HCT116 (cell line): ENCODE measurements at regions not wholly inside any gene's neighbourhood (a gene's known extent, or its start where the extent isn't known, plus 50 kb on each side); places are given as distances from the start of the nearest gene placed in this dataset.

ENCODE experiments used
- ATAC-seq: fragments of 200-7000 bp; cut with Tn5 transposase; 2 replicates; pipeline ENCODE4 v1.9.1; 2020; ENCODE audit warnings: mild to moderate bottlenecking, moderate library complexity
- BruUV-seq: library from RNA; stranded (reverse); fragments of 400-500 nt; replicated peaks from 2 replicates; lab custom pipeline; 2021; lab: Mats Ljungman, UMichigan
- CTCF ChIA-PET: fragments of 300-600 bp; sonication (Branson Sonifier 250); formaldehyde crosslinking; loops from one replicate; lab custom pipeline; 2021; ENCODE audit warnings: antibody characterized with exemption; lab: Charles Lee
- POLR2A ChIA-PET: fragments of 300-600, 350-600 bp; sonication (Branson Sonifier 250); formaldehyde crosslinking; loops from one replicate; lab custom pipeline; 2021; ENCODE audit warnings: antibody characterized with exemption; lab: Charles Lee
- RAD21 ChIA-PET, 2 experiments: fragments of 300-600 bp; sonication (Branson Sonifier 250); formaldehyde crosslinking; loops; one replicate each; lab custom pipeline; 2023; ENCODE audit warnings: low total read pairs in 2 of 2; ENCODE audit not compliant: uncharacterized antibody in 2 of 2, unreplicated experiment in 2 of 2, low non-redundant PET in 1 of 2; lab: Charles Lee
- DNase-seq: peaks from one replicate; pipeline ENCODE4 v3.0.0-alpha.2; 2010; ENCODE audit warnings: low read depth, low spot score
- H2AFZ ChIP-seq: fragments of 200-600 bp; shearing (Covaris generic), sonication (generic); 2 replicates; pipeline ENCODE4 v1.6.1; 2017; ENCODE audit warnings: low read depth, mixed run types, mixed read lengths, antibody characterized with exemption, low read length; ENCODE audit not compliant: poor library complexity, severe bottlenecking
- H3K27ac ChIP-seq: 2 replicates; pipeline ENCODE4 v1.5.1; 2012; ENCODE audit warnings: low read depth, low read length
- H3K27me3 ChIP-seq: fragments of 200-600 bp; sonication (generic); 2 replicates; pipeline ENCODE4 v1.6.1; 2016; ENCODE audit warnings: mixed run types, low read length, mixed read lengths; ENCODE audit not compliant: insufficient read depth
- H3K36me3 ChIP-seq, 2 experiments: fragments of 200-500 bp in 1 of 2; fragments of 200-600 bp in 1 of 2; sonication (Bioruptor generic) in 1 of 2; sonication (generic) in 1 of 2; 2 replicates each; pipeline versions ENCODE4 v1.5.1 to v1.6.1; 2014 to 2016; ENCODE audit warnings: low read length in 2 of 2, inconsistent platforms in 1 of 2, mixed read lengths in 1 of 2, mixed run types in 1 of 2; ENCODE audit not compliant: insufficient read depth in 2 of 2, control insufficient read depth in 1 of 2
- H3K4me1 ChIP-seq, 2 experiments: fragments of 200-600 bp in 1 of 2; sonication (generic) in 1 of 2; 2 replicates each; pipeline versions ENCODE4 v1.5.1 to v1.6.1; 2012 to 2017; ENCODE audit warnings: low read length in 2 of 2, inconsistent platforms in 1 of 2, mild to moderate bottlenecking in 1 of 2, mixed read lengths in 1 of 2, mixed run types in 1 of 2, moderate library complexity in 1 of 2; ENCODE audit not compliant: insufficient read depth in 2 of 2, control insufficient read depth in 1 of 2
- H3K4me2 ChIP-seq: fragments of 200-600 bp; sonication (generic); 2 replicates; pipeline ENCODE4 v1.6.1; 2017; ENCODE audit warnings: mixed run types, low read length, mixed read lengths
- H3K4me3 ChIP-seq, 2 experiments: fragments of 200-600 bp in 1 of 2; sonication (generic) in 1 of 2; replicated peaks in 1 of 2; 2 replicates each; pipeline ENCODE4 v1.5.1; 2011 to 2016; ENCODE audit warnings: low read length in 2 of 2, control low read depth in 1 of 2, low read depth in 1 of 2, mild to moderate bottlenecking in 1 of 2, mixed read lengths in 1 of 2, mixed run types in 1 of 2
- H3K79me2 ChIP-seq: fragments of 200-600 bp; sonication (generic); 2 replicates; pipeline ENCODE4 v1.6.1; 2017; ENCODE audit warnings: mild to moderate bottlenecking, mixed run types, low read length, moderate library complexity, mixed read lengths; ENCODE audit not compliant: insufficient read depth
- H3K9ac ChIP-seq: fragments of 200-600 bp; sonication (generic); 2 replicates; pipeline ENCODE4 v1.6.1; 2016; ENCODE audit warnings: low read length, mixed read lengths
- H3K9me2 ChIP-seq: fragments of 200-600 bp; sonication (generic), shearing (Covaris generic); 2 replicates; pipeline ENCODE4 v1.6.1; 2017; ENCODE audit warnings: mixed run types, mild to moderate bottlenecking, moderate library complexity; ENCODE audit not compliant: insufficient read depth
- H3K9me3 ChIP-seq, 2 experiments: fragments of 200-500 bp in 1 of 2; fragments of 200-600 bp in 1 of 2; sonication (Bioruptor generic) in 1 of 2; sonication (generic) in 1 of 2; 2 replicates each; pipeline ENCODE4 v1.6.1; 2014 to 2017; ENCODE audit warnings: low read length in 2 of 2, mixed read lengths in 2 of 2, inconsistent platforms in 1 of 2, low read depth in 1 of 2, mild to moderate bottlenecking in 1 of 2, mixed run types in 1 of 2, moderate library complexity in 1 of 2; ENCODE audit not compliant: control insufficient read depth in 1 of 2, insufficient read depth in 1 of 2
- H4K20me1 ChIP-seq: fragments of 200-600 bp; sonication (generic), shearing (Covaris generic); 2 replicates; pipeline ENCODE4 v1.6.1; 2017; ENCODE audit warnings: mixed run types, mild to moderate bottlenecking, moderate library complexity; ENCODE audit not compliant: insufficient read depth
- CBX3 ChIP-seq: IDR thresholded peaks from 2 replicates; pipeline ENCODE4 v1.6.1; 2012; ENCODE audit warnings: low read depth
- CEBPB ChIP-seq: IDR thresholded peaks from 2 replicates; pipeline ENCODE4 v1.6.1; 2012; ENCODE audit warnings: low read depth
- ELF1 ChIP-seq: IDR thresholded peaks from 2 replicates; pipeline ENCODE4 v1.6.1; 2012; ENCODE audit warnings: low read depth, borderline replicate concordance
- EZH2phosphoT487 ChIP-seq: fragments of 200-600 bp; IDR thresholded peaks from 2 replicates; pipeline ENCODE4 v1.6.1; 2018; ENCODE audit warnings: antibody characterized with exemption, borderline replicate concordance
- JUND ChIP-seq: IDR thresholded peaks from 2 replicates; pipeline ENCODE4 v1.6.1; 2012
- POLR2A ChIP-seq: IDR thresholded peaks from 2 replicates; pipeline ENCODE4 v1.7.0; 2011; ENCODE audit warnings: borderline replicate concordance; ENCODE audit not compliant: insufficient read depth, insufficient read length; ENCODE audit errors: extremely low read depth
- RAD21 ChIP-seq: IDR thresholded peaks from 2 replicates; pipeline ENCODE4 v1.6.1; 2012; ENCODE audit warnings: low read depth, mild to moderate bottlenecking
- SIN3A ChIP-seq: IDR thresholded peaks from 2 replicates; pipeline ENCODE4 v1.6.1; 2012; ENCODE audit warnings: low read depth
- ZNF274 ChIP-seq: fragments of 200-500 bp; sonication (Bioruptor generic); IDR thresholded peaks from 2 replicates; pipeline ENCODE4 v1.6.1; 2014; ENCODE audit warnings: mild to moderate bottlenecking, low read depth, low read length, inconsistent platforms
- intact Hi-C: fragments of 100-400 bp; cut with micrococcal nuclease; formaldehyde crosslinking; loops from 2 replicates; pipeline ENCODE4 v1.10.0; 2022
- TF ChIP-seq, protein P1 (sequence below): IDR thresholded peaks from 2 replicates; pipeline ENCODE4 v1.6.1; 2012
- TF ChIP-seq, protein P2 (sequence below), 3 experiments: fragments of 200-600 bp in 1 of 3; sonication (generic) in 1 of 3; IDR thresholded peaks in 2 of 3; conservative IDR thresholded peaks in 1 of 3; 2 replicates each; pipeline ENCODE4 v1.5.1; 2012 to 2017; ENCODE audit warnings: low read depth in 2 of 3, low read length in 2 of 3, antibody characterized with exemption in 1 of 3, borderline replicate concordance in 1 of 3, control low read depth in 1 of 3, mild to moderate bottlenecking in 1 of 3, mixed read lengths in 1 of 3, mixed run types in 1 of 3, moderate library complexity in 1 of 3; ENCODE audit not compliant: insufficient read depth in 1 of 3

GRCh38 chr6:51277474-51277873, 458.8 kb downstream of the TFAP2B start (continued):
- TF ChIP-seq CEBPB, result no peak

- intact Hi-C loops, result no loop called here
These were observed 463.4 kb downstream of the TFAP2B start for GRCh38 chr6:51282026-51282425.

More at GRCh38 chr6:51282026-51282425, 463.4 kb downstream of the TFAP2B start:
- Histone ChIP-seq H3K4me1 (no peaks in the 10 kb centered on the region), H3K79me2 (no peaks in the 10 kb centered on the region)
- CTCF ChIA-PET, result no interaction called here
- ATAC-seq, result no peak
- TF ChIP-seq CBX3 (no peak), EZH2phosphoT487 (no peak), SIN3A (no peak), JUND (no peak), ELF1 (no peak), POLR2A (no peak), RAD21 (no peak), ZNF274 (no peak)
- TF ChIP-seq, protein P1, sequence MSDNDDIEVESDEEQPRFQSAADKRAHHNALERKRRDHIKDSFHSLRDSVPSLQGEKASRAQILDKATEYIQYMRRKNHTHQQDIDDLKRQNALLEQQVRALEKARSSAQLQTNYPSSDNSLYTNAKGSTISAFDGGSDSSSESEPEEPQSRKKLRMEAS, result no peak
- TF ChIP-seq, protein P2, sequence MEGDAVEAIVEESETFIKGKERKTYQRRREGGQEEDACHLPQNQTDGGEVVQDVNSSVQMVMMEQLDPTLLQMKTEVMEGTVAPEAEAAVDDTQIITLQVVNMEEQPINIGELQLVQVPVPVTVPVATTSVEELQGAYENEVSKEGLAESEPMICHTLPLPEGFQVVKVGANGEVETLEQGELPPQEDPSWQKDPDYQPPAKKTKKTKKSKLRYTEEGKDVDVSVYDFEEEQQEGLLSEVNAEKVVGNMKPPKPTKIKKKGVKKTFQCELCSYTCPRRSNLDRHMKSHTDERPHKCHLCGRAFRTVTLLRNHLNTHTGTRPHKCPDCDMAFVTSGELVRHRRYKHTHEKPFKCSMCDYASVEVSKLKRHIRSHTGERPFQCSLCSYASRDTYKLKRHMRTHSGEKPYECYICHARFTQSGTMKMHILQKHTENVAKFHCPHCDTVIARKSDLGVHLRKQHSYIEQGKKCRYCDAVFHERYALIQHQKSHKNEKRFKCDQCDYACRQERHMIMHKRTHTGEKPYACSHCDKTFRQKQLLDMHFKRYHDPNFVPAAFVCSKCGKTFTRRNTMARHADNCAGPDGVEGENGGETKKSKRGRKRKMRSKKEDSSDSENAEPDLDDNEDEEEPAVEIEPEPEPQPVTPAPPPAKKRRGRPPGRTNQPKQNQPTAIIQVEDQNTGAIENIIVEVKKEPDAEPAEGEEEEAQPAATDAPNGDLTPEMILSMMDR (IDR thresholded peaks at IDR 0.05 in 2 of 3, conservative IDR thresholded peaks at IDR 0.05 in 1 of 3; ENCODE audit: borderline replicate concordance in 1 of 3, insufficient read depth in 1 of 3, low read depth in 2 of 3, low read length in 2 of 3), result no peak
- TF ChIP-seq, all 23 proteins: peak for 0
- H3K4me3 ChIP-seq, result no peak overlapping the region
- RAD21 ChIA-PET, result no interaction called here
- no peak for DNase-seq
- no peaks in the 10 kb centered on the region for H4K20me1 ChIP-seq
- POLR2A ChIA-PET, result no interaction called here
- no peak overlapping the region for H3K4me2 ChIP-seq
- no peak overlapping the region for H3K27ac ChIP-seq
- no peaks in the 10 kb centered on the region for H3K27me3 ChIP-seq
- H3K36me3 ChIP-seq, result no peaks in the 10 kb centered on the region
- H3K9me2 ChIP-seq, result no peaks in the 10 kb centered on the region
- H3K9ac ChIP-seq, result no peak overlapping the region
- H2AFZ ChIP-seq, result no peak overlapping the region
- H3K9me3 ChIP-seq, result peaks cover 0 to 13% of the 10 kb centered on the region in 2 experiments; a peak in 3 of 4 replicates
- BruUV-seq, result no TSS peak
